RWPE2 (cell line): ENCODE measurements at regions not wholly inside any gene's neighbourhood (a gene's known extent, or its start where the extent isn't known, plus 50 kb on each side); places are given as distances from the start of the nearest gene placed in this dataset.
"Not testable (repeated sequence)": the region's sequence is repeated elsewhere in the genome, so short reads cannot be mapped to it uniquely, and the experiment has no call there.

Experiments
- ATAC-seq: fragments of 200-7000 bp; cut with Tn5 transposase; 3 replicates; pipeline ENCODE4 v1.9.1; 2021; ENCODE audit warnings: low read depth
- DNase-seq: peaks from one replicate; pipeline ENCODE4 v3.0.0-alpha.2; 2020; ENCODE audit warnings: low spot score
- H3K27ac ChIP-seq: fragments of 450-650 bp; 2 replicates; pipeline ENCODE4 v1.5.1; 2017; ENCODE audit warnings: mild to moderate bottlenecking; ENCODE audit not compliant: poor library complexity, severe bottlenecking
- H3K27me3 ChIP-seq: fragments of 250-450 bp; sonication (Bioruptor Pico); 2 replicates; pipeline ENCODE4 v1.5.1; 2021; ENCODE audit warnings: mild to moderate bottlenecking, moderate library complexity; ENCODE audit not compliant: insufficient read depth, poor library complexity, severe bottlenecking
- H3K36me3 ChIP-seq: fragments of 250-450 bp; sonication (Bioruptor Pico); 2 replicates; pipeline ENCODE4 v1.5.1; 2020; ENCODE audit warnings: low read depth, mild to moderate bottlenecking, moderate library complexity
- H3K4me1 ChIP-seq: fragments of 250-450 bp; sonication (Bioruptor Pico); 2 replicates; pipeline ENCODE4 v1.5.1; 2021; ENCODE audit warnings: mild to moderate bottlenecking, moderate library complexity; ENCODE audit not compliant: insufficient read depth, poor library complexity, severe bottlenecking
- H3K4me3 ChIP-seq: fragments of 250-450 bp; sonication (Bioruptor Pico); 2 replicates; pipeline ENCODE4 v1.5.1; 2021; ENCODE audit warnings: mild to moderate bottlenecking, moderate library complexity; ENCODE audit not compliant: severe bottlenecking
- H3K9me3 ChIP-seq: fragments of 250-450 bp; sonication (Bioruptor Pico); 2 replicates; pipeline ENCODE4 v1.5.1; 2021; ENCODE audit warnings: mild to moderate bottlenecking, moderate library complexity; ENCODE audit not compliant: severe bottlenecking
- TF ChIP-seq, protein P1 (sequence below): fragments of 450-650 bp; IDR thresholded peaks from one replicate; pipeline ENCODE4 v1.5.1; 2017; ENCODE audit warnings: mild to moderate bottlenecking, moderate library complexity; ENCODE audit not compliant: poor library complexity, severe bottlenecking

DNA sequence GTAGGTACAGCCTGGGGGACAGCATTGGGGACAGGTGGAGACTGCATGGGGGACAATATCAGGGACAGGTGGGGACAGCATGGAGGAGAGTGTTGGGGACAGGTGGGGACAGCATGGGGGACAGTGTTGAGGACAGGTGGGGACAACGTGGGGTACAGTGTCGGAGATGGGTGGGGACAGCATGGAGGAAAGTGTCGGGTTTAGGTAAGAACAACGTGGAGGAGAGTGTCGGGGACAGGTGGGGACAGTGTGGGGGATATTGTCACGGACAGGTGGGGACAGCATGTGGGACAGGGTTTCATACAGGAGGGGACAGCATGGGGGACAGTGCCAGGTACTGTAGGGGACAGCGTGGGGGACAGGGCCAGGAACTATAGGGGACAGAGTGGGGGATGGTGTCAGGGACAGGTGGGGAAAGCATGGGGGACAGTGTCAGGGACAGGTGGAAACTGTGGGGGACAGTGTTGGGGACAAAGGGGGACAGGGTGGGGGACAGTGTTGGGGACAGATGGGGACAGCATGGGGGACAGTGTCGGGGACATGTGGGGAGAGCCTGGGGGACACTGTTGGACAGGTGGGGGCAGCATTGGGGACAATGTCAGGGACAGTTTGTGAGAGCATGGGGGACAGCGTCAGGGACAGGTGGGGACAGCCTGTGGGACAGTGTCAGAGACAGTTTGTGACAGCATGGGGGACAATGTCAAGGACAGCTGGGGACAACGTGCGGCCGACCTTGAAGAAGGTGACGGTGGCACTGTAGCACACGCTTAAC is 213.1 kb downstream of the TMEM121 start:
- Histone ChIP-seq H3K4me1 (no peaks in the 10 kb centered on the region), H3K27ac (no peak overlapping the region), H3K27me3 (no peaks in the 10 kb centered on the region), H3K36me3 (no peaks in the 10 kb centered on the region), H3K9me3 (no peaks in the 10 kb centered on the region), H3K4me3 (no peak overlapping the region)
- ATAC-seq = no peak
- TF ChIP-seq, protein P1, sequence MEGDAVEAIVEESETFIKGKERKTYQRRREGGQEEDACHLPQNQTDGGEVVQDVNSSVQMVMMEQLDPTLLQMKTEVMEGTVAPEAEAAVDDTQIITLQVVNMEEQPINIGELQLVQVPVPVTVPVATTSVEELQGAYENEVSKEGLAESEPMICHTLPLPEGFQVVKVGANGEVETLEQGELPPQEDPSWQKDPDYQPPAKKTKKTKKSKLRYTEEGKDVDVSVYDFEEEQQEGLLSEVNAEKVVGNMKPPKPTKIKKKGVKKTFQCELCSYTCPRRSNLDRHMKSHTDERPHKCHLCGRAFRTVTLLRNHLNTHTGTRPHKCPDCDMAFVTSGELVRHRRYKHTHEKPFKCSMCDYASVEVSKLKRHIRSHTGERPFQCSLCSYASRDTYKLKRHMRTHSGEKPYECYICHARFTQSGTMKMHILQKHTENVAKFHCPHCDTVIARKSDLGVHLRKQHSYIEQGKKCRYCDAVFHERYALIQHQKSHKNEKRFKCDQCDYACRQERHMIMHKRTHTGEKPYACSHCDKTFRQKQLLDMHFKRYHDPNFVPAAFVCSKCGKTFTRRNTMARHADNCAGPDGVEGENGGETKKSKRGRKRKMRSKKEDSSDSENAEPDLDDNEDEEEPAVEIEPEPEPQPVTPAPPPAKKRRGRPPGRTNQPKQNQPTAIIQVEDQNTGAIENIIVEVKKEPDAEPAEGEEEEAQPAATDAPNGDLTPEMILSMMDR = no peak
- peak; percentile 44 for DNase-seq

GRCh38 chr14:105740272-105740671 is 213.9 kb downstream of the TMEM121 start:
- H3K4me1 ChIP-seq, DNase-seq, H3K27ac ChIP-seq, H3K4me3 ChIP-seq, ATAC-seq, H3K36me3 ChIP-seq, H3K9me3 ChIP-seq, H3K27me3 ChIP-seq: not testable (repeated sequence)

GRCh38 chr14:105740961-105741360 is 214.6 kb downstream of the TMEM121 start:
- not testable (repeated sequence) for H3K4me3 ChIP-seq, H3K27me3 ChIP-seq, DNase-seq, H3K27ac ChIP-seq, ATAC-seq, H3K36me3 ChIP-seq, H3K4me1 ChIP-seq, H3K9me3 ChIP-seq

- not testable (repeated sequence) for H3K27ac ChIP-seq, ATAC-seq, H3K9me3 ChIP-seq, H3K36me3 ChIP-seq, H3K27me3 ChIP-seq, H3K4me1 ChIP-seq, H3K4me3 ChIP-seq
- peak; percentile 64 for DNase-seq
Measured at GRCh38 chr14:105741707-105742530, 215.5 kb downstream of the TMEM121 start.

DNA sequence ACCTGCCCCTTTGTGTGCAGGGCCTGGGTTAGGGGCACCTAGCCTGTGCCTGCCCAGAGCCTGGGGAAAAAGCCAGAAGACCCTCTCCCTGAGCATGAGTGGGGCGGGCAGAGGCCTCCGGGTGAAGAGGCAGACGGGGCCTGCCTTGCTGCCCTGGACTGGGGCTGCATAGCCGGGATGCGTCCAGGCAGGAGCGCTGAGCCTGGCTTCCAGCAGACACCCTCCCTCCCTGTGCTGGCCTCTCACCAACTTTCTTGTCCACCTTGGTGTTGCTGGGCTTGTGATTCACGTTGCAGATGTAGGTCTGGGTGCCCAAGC is 216.1 kb downstream of the TMEM121 start:
- Histone ChIP-seq H3K27ac (no peak overlapping the region), H3K9me3 (no peaks in the 10 kb centered on the region)
- DNase-seq = peak; percentile 49

DNA sequence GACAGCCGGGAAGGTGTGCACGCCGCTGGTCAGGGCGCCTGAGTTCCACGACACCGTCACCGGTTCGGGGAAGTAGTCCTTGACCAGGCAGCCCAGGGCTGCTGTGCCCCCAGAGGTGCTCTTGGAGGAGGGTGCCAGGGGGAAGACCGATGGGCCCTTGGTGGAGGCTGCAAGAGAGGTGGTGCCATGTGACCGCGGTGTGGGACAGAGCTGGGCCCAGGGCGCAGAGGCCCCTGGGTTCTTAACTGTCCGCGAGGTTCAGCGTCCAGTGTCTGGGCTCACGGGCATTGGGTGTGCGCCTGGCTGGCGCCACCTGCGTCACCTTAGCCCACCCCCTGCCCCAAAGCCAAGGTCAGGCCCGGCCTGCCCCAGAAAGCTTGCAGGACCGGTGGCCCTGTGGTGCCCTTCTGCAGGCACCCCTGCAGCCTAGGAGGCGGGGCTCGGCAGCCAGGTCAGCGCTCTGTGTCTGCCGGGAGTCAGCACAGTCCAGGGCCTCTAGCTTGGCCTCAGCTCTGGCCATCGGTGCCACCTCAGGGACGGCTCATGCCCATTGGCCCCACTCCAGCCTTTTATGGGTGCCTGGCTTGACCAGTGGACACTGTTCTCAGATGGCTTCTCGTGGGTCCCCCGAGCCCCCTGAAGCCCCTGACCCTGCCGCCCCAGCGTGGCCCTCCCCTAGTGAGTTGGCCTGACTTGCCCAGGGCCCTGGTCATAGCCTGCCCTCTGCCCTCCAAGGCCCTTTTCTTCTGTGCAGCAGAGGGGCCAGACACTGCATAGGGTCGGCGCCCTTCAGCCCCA is 216.7 kb downstream of the TMEM121 start:
- not testable (repeated sequence) for H3K9me3 ChIP-seq, H3K4me1 ChIP-seq, H3K27ac ChIP-seq, H3K27me3 ChIP-seq, H3K4me3 ChIP-seq, H3K36me3 ChIP-seq
- ATAC-seq (peak; percentile 6; the same call in 1 of the 3 replicates), DNase-seq (peak; percentile 78)

More for the DNA sequence above, 216.1 kb downstream of the TMEM121 start:
- H3K4me1 ChIP-seq = no peaks in the 10 kb centered on the region
- ATAC-seq = no peak
- no peaks in the 10 kb centered on the region for H3K36me3 ChIP-seq
- no peak overlapping the region for H3K4me3 ChIP-seq
- TF ChIP-seq, protein P1 = no peak
- no peaks in the 10 kb centered on the region for H3K27me3 ChIP-seq

DNA sequence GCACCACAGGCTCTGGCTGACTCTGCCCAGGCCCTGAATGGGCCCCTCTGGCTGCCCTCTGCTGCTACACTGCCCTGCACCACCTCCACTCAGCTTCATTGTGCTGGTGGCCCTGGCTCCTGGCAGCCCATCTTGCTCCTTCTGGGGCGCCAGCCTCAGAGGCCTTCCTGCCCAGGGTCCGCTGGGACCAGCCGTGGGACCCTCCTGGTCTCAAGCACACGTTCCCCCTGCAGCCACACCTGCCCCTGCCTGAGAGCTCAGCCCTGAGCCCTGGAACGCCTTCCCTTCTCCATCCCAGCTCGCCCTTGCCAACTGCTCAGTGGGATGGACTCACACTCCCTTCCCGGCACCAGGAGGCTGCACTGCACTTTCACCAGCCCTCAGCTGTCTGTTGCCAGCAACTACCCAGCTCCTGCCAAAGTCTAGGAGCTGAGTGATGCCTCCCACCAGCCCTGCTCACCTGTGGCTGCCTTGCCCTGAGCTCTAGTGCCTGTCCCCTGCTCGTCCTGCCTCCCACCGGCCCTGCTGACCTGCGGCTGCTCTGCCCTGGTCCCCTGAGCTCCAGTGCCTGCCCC is 217.9 kb downstream of the TMEM121 start:
- H3K36me3 ChIP-seq, H3K9me3 ChIP-seq, H3K4me3 ChIP-seq, H3K27me3 ChIP-seq, H3K27ac ChIP-seq, DNase-seq, H3K4me1 ChIP-seq: not testable (repeated sequence)
- ATAC-seq = peak; percentile 19; the same call in 1 of the 3 replicates
